Right atrium auricular region (tissue), 2 donors: ENCODE measurements at regions not wholly inside any gene's neighbourhood (a gene's known extent, or its start where the extent isn't known, plus 50 kb on each side); places are given as distances from the start of the nearest gene placed in this dataset.

ENCODE experiments used
- DNase-seq: peaks from one replicate; pipeline ENCODE4 v3.0.0-alpha.2; 2019; ENCODE audit warnings: low spot score
- H3K27ac ChIP-seq, 2 donors: fragments of 200-600 bp; sonication (generic); 1 replicate in 1 of 2; 2 replicates in 1 of 2; pipeline ENCODE4 v1.5.1; 2016 to 2019
- H3K27me3 ChIP-seq, 2 donors: fragments of 200-600 bp; sonication (generic); one replicate each; pipeline versions ENCODE4 v1.5.1 to v1.6.0; 2017 to 2019
- H3K36me3 ChIP-seq: fragments of 200-600 bp; sonication (generic); one replicate; pipeline ENCODE4 v1.5.1; 2016
- H3K4me1 ChIP-seq, 2 donors: fragments of 200-600 bp; sonication (generic); one replicate each; pipeline versions ENCODE4 v1.5.1 to v1.6.0; 2017 to 2019
- H3K4me3 ChIP-seq, 2 donors: fragments of 200-600 bp; sonication (generic); 1 replicate in 1 of 2; 2 replicates in 1 of 2; pipeline ENCODE4 v1.5.1; 2017 to 2019; ENCODE audit warnings: mild to moderate bottlenecking in 1 of 2, moderate library complexity in 1 of 2
- H3K9me3 ChIP-seq, 2 donors: fragments of 200-600 bp; sonication (generic); one replicate each; pipeline ENCODE4 v1.5.1; 2019
- CTCF ChIP-seq, 2 donors: fragments of 200-600 bp; sonication (generic); IDR thresholded peaks; one replicate each; pipeline ENCODE4 v1.5.1; 2019; ENCODE audit warnings: antibody characterized with exemption in 2 of 2

- Histone ChIP-seq H3K4me3 (no peak overlapping the region), H3K4me1 (no peaks in the 10 kb centered on the region), H3K36me3 (no peaks in the 10 kb centered on the region), H3K27ac (no peak overlapping the region), H3K27me3 (no peaks in the 10 kb centered on the region), H3K9me3 (no peaks in the 10 kb centered on the region)
- no peak for TF ChIP-seq CTCF (IDR thresholded peaks at IDR 0.05)
- no peak for DNase-seq
These were observed 1132.2 kb upstream of the FAM98A start for GRCh38 chr2:34731292-34731691.

GRCh38 chr2:34729845-34730244 lies 1130.7 kb upstream of the FAM98A start:
- Histone ChIP-seq H3K36me3 (no peaks in the 10 kb centered on the region), H3K27me3 (no peaks in the 10 kb centered on the region), H3K4me3 (no peak overlapping the region), H3K9me3 (no peaks in the 10 kb centered on the region), H3K27ac (no peak overlapping the region), H3K4me1 (no peaks in the 10 kb centered on the region)
- no peak for TF ChIP-seq CTCF (IDR thresholded peaks at IDR 0.05)
- no peak for DNase-seq

GRCh38 chr2:34724107-34724506 lies 1125.0 kb upstream of the FAM98A start:
- no peak for DNase-seq
- Histone ChIP-seq H3K4me1 (no peaks in the 10 kb centered on the region), H3K27ac (no peak overlapping the region), H3K36me3 (no peaks in the 10 kb centered on the region), H3K27me3 (no peaks in the 10 kb centered on the region), H3K9me3 (no peaks in the 10 kb centered on the region), H3K4me3 (no peak overlapping the region)
- no peak for TF ChIP-seq CTCF (IDR thresholded peaks at IDR 0.05)

GRCh38 chr2:34723683-34724082 lies 1124.6 kb upstream of the FAM98A start:
- Histone ChIP-seq H3K27ac (no peak overlapping the region), H3K9me3 (no peaks in the 10 kb centered on the region), H3K36me3 (no peaks in the 10 kb centered on the region), H3K27me3 (no peaks in the 10 kb centered on the region), H3K4me3 (no peak overlapping the region), H3K4me1 (no peaks in the 10 kb centered on the region)
- no peak for TF ChIP-seq CTCF (IDR thresholded peaks at IDR 0.05)
- DNase-seq: no peak

- no peaks in the 10 kb centered on the region for H3K9me3 ChIP-seq
- H3K27ac ChIP-seq: no peak overlapping the region
- no peak for DNase-seq
- H3K27me3 ChIP-seq: no peaks in the 10 kb centered on the region
- TF ChIP-seq CTCF (IDR thresholded peaks at IDR 0.05): no peak
- H3K4me3 ChIP-seq: no peak overlapping the region
- no peaks in the 10 kb centered on the region for H3K4me1 ChIP-seq
- no peaks in the 10 kb centered on the region for H3K36me3 ChIP-seq
These were observed 1120.1 kb upstream of the FAM98A start for GRCh38 chr2:34719206-34719605.

- Histone ChIP-seq H3K27me3 (no peaks in the 10 kb centered on the region), H3K4me1 (no peaks in the 10 kb centered on the region), H3K4me3 (no peak overlapping the region), H3K27ac (no peak overlapping the region), H3K36me3 (no peaks in the 10 kb centered on the region), H3K9me3 (no peaks in the 10 kb centered on the region)
- DNase-seq: no peak
- TF ChIP-seq CTCF (IDR thresholded peaks at IDR 0.05): no peak
These were observed 1106.6 kb upstream of the FAM98A start for GRCh38 chr2:34705551-34706247.
